BLaER1 treated with 17β-estradiol and CSF1 and Interleukin-3, amounts not matched to agents 10 nM and 100 nM (cell line): ENCODE measurements at regions not wholly inside any gene's neighbourhood (a gene's known extent, or its start where the extent isn't known, plus 50 kb on each side); places are given as distances from the start of the nearest gene placed in this dataset.

ENCODE experiments used
- H3K27ac ChIP-seq, 11 experiments: shearing (Covaris generic); formaldehyde crosslinking; 2 replicates each; pipeline ENCODE4 v1.8.1; 2022
- H3K27me3 ChIP-seq, 11 experiments: shearing (Covaris generic); formaldehyde crosslinking; 2 replicates each; pipeline ENCODE4 v1.8.1; 2022
- H3K36me3 ChIP-seq, 11 experiments: shearing (Covaris generic); formaldehyde crosslinking; 2 replicates each; pipeline ENCODE4 v1.8.1; 2022
- H3K4me1 ChIP-seq, 10 experiments: shearing (Covaris generic); formaldehyde crosslinking; 2 replicates each; pipeline ENCODE4 v1.8.1; 2022
- H3K4me2 ChIP-seq, 11 experiments: shearing (Covaris generic); formaldehyde crosslinking; 2 replicates each; pipeline ENCODE4 v1.8.1; 2022
- H3K4me3 ChIP-seq, 10 experiments: shearing (Covaris generic); formaldehyde crosslinking; 2 replicates each; pipeline ENCODE4 v1.8.1; 2022
- H3K9ac ChIP-seq, 11 experiments: shearing (Covaris generic); formaldehyde crosslinking; 2 replicates each; pipeline ENCODE4 v1.8.1; 2022
- H3K9me3 ChIP-seq, 11 experiments: shearing (Covaris generic); formaldehyde crosslinking; replicated peaks in 1 of 11; 2 replicates each; pipeline ENCODE4 v1.8.1; 2022
- H4K20me1 ChIP-seq, 11 experiments: shearing (Covaris generic); formaldehyde crosslinking; 2 replicates each; pipeline ENCODE4 v1.8.1; 2022
- Cebpa-rat ChIP-seq, 11 experiments: shearing (Covaris generic); IDR thresholded peaks; 2 replicates each; pipeline ENCODE4 v1.8.1; 2022

GRCh38 chr12:28866296-28866695 is 282.8 kb upstream of the FAR2 start:
- H3K27ac ChIP-seq = no peak overlapping the region
- H3K4me2 ChIP-seq = no peak overlapping the region
- no peaks in the 10 kb centered on the region for H3K9me3 ChIP-seq
- TF ChIP-seq Cebpa-rat (IDR thresholded peaks at IDR 0.05) = no peak
- no peaks in the 10 kb centered on the region for H3K27me3 ChIP-seq
- H3K9ac ChIP-seq = no peak overlapping the region
- H4K20me1 ChIP-seq = no peaks in the 10 kb centered on the region
- H3K4me1 ChIP-seq = peaks cover 0 to 21% (median 0%) of the 10 kb centered on the region in 10 experiments; a peak in 9 of 20 replicates
- H3K36me3 ChIP-seq = no peaks in the 10 kb centered on the region
- H3K4me3 ChIP-seq = no peak overlapping the region

- Histone ChIP-seq H3K9me3 (no peaks in the 10 kb centered on the region), H4K20me1 (no peaks in the 10 kb centered on the region), H3K9ac (no peak overlapping the region), H3K4me2 (no peak overlapping the region), H3K27me3 (no peaks in the 10 kb centered on the region), H3K27ac (no peak overlapping the region), H3K4me3 (no peak overlapping the region), H3K4me1 (peaks cover 0 to 27% (median 0%) of the 10 kb centered on the region in 10 experiments; a peak in 9 of 20 replicates), H3K36me3 (no peaks in the 10 kb centered on the region)
- no peak for TF ChIP-seq Cebpa-rat (IDR thresholded peaks at IDR 0.05)
These were observed 282.2 kb upstream of the FAR2 start for GRCh38 chr12:28866715-28867503.

GRCh38 chr12:28868414-28868813 is 280.7 kb upstream of the FAR2 start:
- Histone ChIP-seq H3K9ac (no peak overlapping the region), H3K4me3 (no peak overlapping the region), H3K4me1 (peaks cover 0 to 27% (median 0%) of the 10 kb centered on the region in 10 experiments; a peak in 9 of 20 replicates), H3K27ac (no peak overlapping the region), H4K20me1 (no peaks in the 10 kb centered on the region), H3K27me3 (no peaks in the 10 kb centered on the region), H3K9me3 (no peaks in the 10 kb centered on the region), H3K36me3 (no peaks in the 10 kb centered on the region), H3K4me2 (no peak overlapping the region)
- no peak for TF ChIP-seq Cebpa-rat (IDR thresholded peaks at IDR 0.05)

GRCh38 chr12:28869197-28869596 is 279.9 kb upstream of the FAR2 start:
- TF ChIP-seq Cebpa-rat (IDR thresholded peaks at IDR 0.05) = no peak
- no peaks in the 10 kb centered on the region for H3K9me3 ChIP-seq
- H3K4me3 ChIP-seq = no peak overlapping the region
- no peaks in the 10 kb centered on the region for H3K27me3 ChIP-seq
- 0 out of 22 replicates have a peak overlapping the region, but pooled peaks of 1 of the 11 experiments have one; percentile 13 for H3K27ac ChIP-seq
- H4K20me1 ChIP-seq = no peaks in the 10 kb centered on the region
- H3K36me3 ChIP-seq = no peaks in the 10 kb centered on the region
- peak overlapping the region in 2 of 11 experiments; percentile 17 to 19; a peak in 1 of 22 replicates for H3K4me2 ChIP-seq
- H3K9ac ChIP-seq = no peak overlapping the region
- H3K4me1 ChIP-seq = peaks cover 0 to 27% (median 0%) of the 10 kb centered on the region in 10 experiments; a peak in 9 of 20 replicates

- no peaks in the 10 kb centered on the region for H4K20me1 ChIP-seq
- H3K9ac ChIP-seq = no peak overlapping the region
- H3K4me1 ChIP-seq = peaks cover 0 to 27% (median 0%) of the 10 kb centered on the region in 10 experiments; a peak in 9 of 20 replicates
- H3K27ac ChIP-seq = peak overlapping the region in 2 of 11 experiments; percentile 23 to 39; a peak in 1 of 22 replicates
- no peak for TF ChIP-seq Cebpa-rat (IDR thresholded peaks at IDR 0.05)
- no peak overlapping the region for H3K4me3 ChIP-seq
- H3K27me3 ChIP-seq = no peaks in the 10 kb centered on the region
- H3K36me3 ChIP-seq = no peaks in the 10 kb centered on the region
- no peaks in the 10 kb centered on the region for H3K9me3 ChIP-seq
- H3K4me2 ChIP-seq = peak overlapping the region in 5 of 11 experiments; percentile 28 to 55 (median 47); a peak in 7 of 22 replicates
These were observed 278.1 kb upstream of the FAR2 start for GRCh38 chr12:28870839-28871440.

GRCh38 chr12:28872654-28873268 is 276.3 kb upstream of the FAR2 start:
- Histone ChIP-seq H3K4me1 (peaks cover 0 to 27% (median 0%) of the 10 kb centered on the region in 10 experiments; a peak in 9 of 20 replicates), H3K9me3 (no peaks in the 10 kb centered on the region), H3K9ac (no peak overlapping the region), H3K27me3 (no peaks in the 10 kb centered on the region), H3K4me3 (no peak overlapping the region), H3K27ac (no peak overlapping the region), H3K36me3 (no peaks in the 10 kb centered on the region), H3K4me2 (no peak overlapping the region), H4K20me1 (no peaks in the 10 kb centered on the region)
- TF ChIP-seq Cebpa-rat (IDR thresholded peaks at IDR 0.05) = no peak

GRCh38 chr12:28874758-28875157 is 274.3 kb upstream of the FAR2 start:
- Histone ChIP-seq H3K9ac (no peak overlapping the region), H4K20me1 (no peaks in the 10 kb centered on the region; a peak in 1 of 22 replicates), H3K36me3 (no peaks in the 10 kb centered on the region), H3K27ac (no peak overlapping the region), H3K9me3 (no peaks in the 10 kb centered on the region), H3K4me3 (no peak overlapping the region), H3K4me1 (peaks cover 0 to 20% (median 0%) of the 10 kb centered on the region in 10 experiments; a peak in 9 of 20 replicates), H3K4me2 (no peak overlapping the region), H3K27me3 (no peaks in the 10 kb centered on the region)
- TF ChIP-seq Cebpa-rat (IDR thresholded peaks at IDR 0.05) = no peak

GRCh38 chr12:28876196-28876798 is 272.8 kb upstream of the FAR2 start:
- Histone ChIP-seq H3K27me3 (no peaks in the 10 kb centered on the region), H3K9me3 (no peaks in the 10 kb centered on the region), H3K9ac (no peak overlapping the region), H3K27ac (no peak overlapping the region), H3K36me3 (no peaks in the 10 kb centered on the region), H3K4me3 (no peak overlapping the region), H3K4me1 (peaks cover 0 to 7% (median 0%) of the 10 kb centered on the region in 10 experiments; a peak in 8 of 20 replicates), H4K20me1 (no peaks in the 10 kb centered on the region; a peak in 1 of 22 replicates), H3K4me2 (no peak overlapping the region)
- no peak for TF ChIP-seq Cebpa-rat (IDR thresholded peaks at IDR 0.05)

- no peaks in the 10 kb centered on the region; a peak in 1 of 22 replicates for H4K20me1 ChIP-seq
- no peak overlapping the region for H3K4me3 ChIP-seq
- no peak overlapping the region for H3K27ac ChIP-seq
- H3K27me3 ChIP-seq = no peaks in the 10 kb centered on the region
- no peak overlapping the region for H3K4me2 ChIP-seq
- H3K36me3 ChIP-seq = no peaks in the 10 kb centered on the region
- no peak overlapping the region for H3K9ac ChIP-seq
- no peak for TF ChIP-seq Cebpa-rat (IDR thresholded peaks at IDR 0.05)
- no peaks in the 10 kb centered on the region for H3K4me1 ChIP-seq
- no peaks in the 10 kb centered on the region for H3K9me3 ChIP-seq
These were observed 271.2 kb upstream of the FAR2 start for GRCh38 chr12:28877854-28878253.
